SK-N-SH (cell line): ENCODE measurements at regions not wholly inside any gene's neighbourhood (a gene's known extent, or its start where the extent isn't known, plus 50 kb on each side); places are given as distances from the start of the nearest gene placed in this dataset.

Source experiments
- CTCF ChIA-PET: fragments of 300-600, 350-600 bp; formaldehyde crosslinking; extraction: SDS; loops from one replicate; lab custom pipeline; 2021; lab: Yijun Ruan, JAX
- POLR2A ChIA-PET: fragments of 350-600 bp; sonication (Branson Sonifier 250); formaldehyde crosslinking; extraction: SDS; loops from one replicate; lab custom pipeline; 2020; ENCODE audit warnings: antibody characterized with exemption, inconsistent platforms; lab: Yijun Ruan, JAX
- DNase-seq: peaks from one replicate; pipeline ENCODE4 v3.0.0; 2012
- H2AFZ ChIP-seq: fragments of 200-600 bp; sonication (generic); 2 replicates; pipeline ENCODE4 v1.8.1; 2016; ENCODE audit warnings: antibody characterized with exemption, mild to moderate bottlenecking, low read depth
- H3F3A ChIP-seq: fragments of 200-600 bp; sonication (generic); replicated peaks from 2 replicates; pipeline ENCODE3; 2016; ENCODE audit warnings: antibody characterized with exemption, mild to moderate bottlenecking; ENCODE audit not compliant: insufficient read depth
- H3K27ac ChIP-seq, 2 experiments: fragments of 200-500 bp in 1 of 2; fragments of 200-600 bp in 1 of 2; sonication (Bioruptor generic) in 1 of 2; sonication (generic), shearing (Covaris generic) in 1 of 2; 2 replicates each; pipeline versions ENCODE4 v1.5.1 to v1.6.1; 2014 to 2016; ENCODE audit warnings: low read depth in 2 of 2, inconsistent platforms in 1 of 2, low read length in 1 of 2, mild to moderate bottlenecking in 1 of 2, mixed read lengths in 1 of 2
- H3K27me3 ChIP-seq: fragments of 200-600 bp; sonication (generic), shearing (Covaris generic); 2 replicates; pipeline ENCODE4 v1.6.1; 2016; ENCODE audit warnings: mixed run types; ENCODE audit not compliant: insufficient read depth
- H3K36me3 ChIP-seq, 2 experiments: fragments of 200-500 bp in 1 of 2; fragments of 200-600 bp in 1 of 2; sonication (Bioruptor generic) in 1 of 2; sonication (generic) in 1 of 2; replicated peaks in 1 of 2; 2 replicates each; pipeline versions ENCODE3 to v1.5.1; 2014 to 2016; ENCODE audit warnings: low read length in 1 of 2, mild to moderate bottlenecking in 1 of 2; ENCODE audit not compliant: insufficient read depth in 2 of 2, control insufficient read depth in 1 of 2
- H3K4me1 ChIP-seq, 2 experiments: fragments of 200-500 bp in 1 of 2; fragments of 200-600 bp in 1 of 2; sonication (Bioruptor generic) in 1 of 2; sonication (generic), shearing (Covaris generic) in 1 of 2; 2 replicates each; pipeline versions ENCODE4 v1.5.1 to v1.6.1; 2014 to 2016; ENCODE audit warnings: low read depth in 1 of 2, low read length in 1 of 2, mixed run types in 1 of 2; ENCODE audit not compliant: insufficient read depth in 2 of 2, control insufficient read depth in 1 of 2
- H3K4me2 ChIP-seq: fragments of 200-600 bp; sonication (generic), shearing (Covaris generic); 2 replicates; pipeline ENCODE4 v1.6.1; 2017; ENCODE audit warnings: mixed run types
- H3K4me3 ChIP-seq, 2 experiments: fragments of 200-500 bp in 1 of 2; fragments of 200-600 bp in 1 of 2; sonication (Bioruptor generic) in 1 of 2; sonication (generic), shearing (Covaris generic) in 1 of 2; 2 replicates each; pipeline versions ENCODE4 v1.5.1 to v1.8.1; 2014 to 2016; ENCODE audit warnings: low read depth in 2 of 2, inconsistent platforms in 1 of 2, low read length in 1 of 2, mild to moderate bottlenecking in 1 of 2, mixed read lengths in 1 of 2, moderate library complexity in 1 of 2
- H3K79me2 ChIP-seq: fragments of 200-600 bp; sonication (generic); 2 replicates; pipeline ENCODE4 v1.8.1; 2017; ENCODE audit warnings: mild to moderate bottlenecking; ENCODE audit not compliant: insufficient read depth
- H3K9ac ChIP-seq: fragments of 200-600 bp; sonication (generic); 2 replicates; pipeline ENCODE4 v1.6.1; 2017; ENCODE audit warnings: mixed run types
- H3K9me2 ChIP-seq: fragments of 200-600 bp; sonication (generic); 2 replicates; pipeline ENCODE4 v1.6.1; 2017; ENCODE audit warnings: mixed run types
- H3K9me3 ChIP-seq: fragments of 200-600 bp; sonication (generic); 2 replicates; pipeline ENCODE4 v1.6.1; 2017; ENCODE audit warnings: mixed run types, mild to moderate bottlenecking, moderate library complexity
- H4K20me1 ChIP-seq: fragments of 200-600 bp; sonication (generic); 2 replicates; pipeline ENCODE4 v1.6.1; 2017; ENCODE audit warnings: mild to moderate bottlenecking, mixed run types; ENCODE audit not compliant: insufficient read depth
- ELF1 ChIP-seq: IDR thresholded peaks from 2 replicates; pipeline ENCODE4 v1.4.0; 2012
- EP300 ChIP-seq, 2 experiments: IDR thresholded peaks; 2 replicates each; pipeline versions ENCODE4 v1.4.0 to v1.6.1; 2012; ENCODE audit warnings: borderline replicate concordance in 1 of 2, low read depth in 1 of 2, low read length in 1 of 2
- FOSL2 ChIP-seq: IDR thresholded peaks from 2 replicates; pipeline ENCODE4 v1.4.0; 2012; ENCODE audit warnings: low read depth, mild to moderate bottlenecking, moderate library complexity, borderline replicate concordance
- FOXJ3 ChIP-seq: sonication (generic); formaldehyde crosslinking; IDR thresholded peaks from 2 replicates; pipeline ENCODE4 v1.5.1; 2020; ENCODE audit warnings: mild to moderate bottlenecking, missing genetic modification reagents
- MXI1 ChIP-seq: IDR thresholded peaks from 2 replicates; pipeline ENCODE4 v1.6.1; 2012; ENCODE audit warnings: mild to moderate bottlenecking, low read depth, low read length, improper control_type of control experiment
- POLR2AphosphoS5 ChIP-seq: IDR thresholded peaks from 2 replicates; pipeline ENCODE4 v1.6.1; 2012; ENCODE audit warnings: low read depth, low read length
- RFX5 ChIP-seq: IDR thresholded peaks from 2 replicates; pipeline ENCODE4 v1.6.1; 2012; ENCODE audit warnings: mild to moderate bottlenecking, improper control_type of control experiment, low read length
- RXRA ChIP-seq: IDR thresholded peaks from 2 replicates; pipeline ENCODE4 v1.4.0; 2012; ENCODE audit warnings: low read depth, mild to moderate bottlenecking, borderline replicate concordance
- SIN3A ChIP-seq: IDR thresholded peaks from 2 replicates; pipeline ENCODE4 v1.6.1; 2012; ENCODE audit warnings: low read depth, mild to moderate bottlenecking, low read length, moderate library complexity, borderline replicate concordance
- SMC3 ChIP-seq: IDR thresholded peaks from 2 replicates; pipeline ENCODE4 v1.6.1; 2012; ENCODE audit warnings: low read depth, low read length, improper control_type of control experiment
- TAF1 ChIP-seq: IDR thresholded peaks from 2 replicates; pipeline ENCODE4 v1.6.1; 2012; ENCODE audit warnings: low read depth, mild to moderate bottlenecking, low read length, moderate library complexity, borderline replicate concordance
- WGBS: methylation state at CpG from one replicate; pipeline ENCODE4 v1.1.6; 2017; ENCODE audit warnings: low lambda C conversion rate; 5-methylcytosine and 5-hydroxymethylcytosine counted together
- TF ChIP-seq, protein P1 (sequence below): fragments of 200-600 bp; sonication (generic); IDR thresholded peaks from 2 replicates; pipeline ENCODE4 v1.6.1; 2017; ENCODE audit warnings: antibody characterized with exemption, mild to moderate bottlenecking, moderate library complexity
- TF ChIP-seq, protein P2 (sequence below): IDR thresholded peaks from 2 replicates; pipeline ENCODE4 v1.4.0; 2012; ENCODE audit warnings: low read depth, borderline replicate concordance
- TF ChIP-seq, protein P3 (sequence below): IDR thresholded peaks from 2 replicates; pipeline ENCODE4; 2012
- TF ChIP-seq, protein P4 (sequence below): fragments of 150-350 bp; IDR thresholded peaks from 2 replicates; pipeline ENCODE4 v1.6.1; 2017; ENCODE audit warnings: antibody characterized with exemption, low read length, low read depth, borderline replicate concordance
- TF ChIP-seq, protein P5 (sequence below): fragments of 150-350 bp; IDR thresholded peaks from 2 replicates; pipeline ENCODE4 v1.6.1; 2016; ENCODE audit warnings: mild to moderate bottlenecking, low read depth, low read length

DNA sequence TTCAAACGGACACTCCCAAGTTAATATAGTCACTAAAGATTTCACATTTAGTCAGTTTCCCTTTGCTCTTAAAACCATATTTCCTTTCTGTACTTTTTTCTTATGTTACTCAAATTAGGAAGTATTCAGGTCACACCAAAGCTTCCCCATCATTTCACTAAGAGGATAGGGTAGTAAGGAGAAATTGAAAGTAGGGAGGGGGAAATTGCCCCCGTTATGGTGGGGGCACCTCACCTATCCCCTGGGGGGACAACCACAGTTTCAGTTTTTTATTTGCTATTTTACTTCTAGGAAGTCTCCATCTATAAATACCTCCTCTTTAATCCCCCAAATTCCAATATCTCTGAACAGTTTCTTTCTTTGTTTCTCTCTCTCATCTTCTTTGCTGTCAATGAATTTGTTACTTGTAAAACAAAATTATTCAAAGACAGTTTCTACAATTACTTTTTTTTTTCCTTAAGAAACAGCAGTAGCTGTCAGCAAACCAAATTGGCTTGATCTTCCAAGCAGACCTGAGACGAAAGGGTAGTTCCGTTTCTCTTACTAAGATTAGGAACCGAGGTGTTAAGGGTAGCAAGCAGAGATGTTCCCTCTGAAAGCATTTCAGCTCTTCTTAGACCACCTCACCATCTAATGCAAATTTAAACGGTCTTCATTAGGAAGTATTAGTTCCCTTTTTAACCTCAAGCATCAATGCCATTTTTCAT is 160.2 kb upstream of the KLF3 start:
- TF ChIP-seq FOXJ3 (CRISPR knock-in tag) (no peak), ELF1 (no peak), EP300 (IDR thresholded peaks at IDR 0.05; ENCODE audit: borderline replicate concordance in 1 of 2, low read depth in 1 of 2, low read length in 1 of 2) (no peak), FOSL2 (no peak), SMC3 (no peak)
- TF ChIP-seq, protein P1, sequence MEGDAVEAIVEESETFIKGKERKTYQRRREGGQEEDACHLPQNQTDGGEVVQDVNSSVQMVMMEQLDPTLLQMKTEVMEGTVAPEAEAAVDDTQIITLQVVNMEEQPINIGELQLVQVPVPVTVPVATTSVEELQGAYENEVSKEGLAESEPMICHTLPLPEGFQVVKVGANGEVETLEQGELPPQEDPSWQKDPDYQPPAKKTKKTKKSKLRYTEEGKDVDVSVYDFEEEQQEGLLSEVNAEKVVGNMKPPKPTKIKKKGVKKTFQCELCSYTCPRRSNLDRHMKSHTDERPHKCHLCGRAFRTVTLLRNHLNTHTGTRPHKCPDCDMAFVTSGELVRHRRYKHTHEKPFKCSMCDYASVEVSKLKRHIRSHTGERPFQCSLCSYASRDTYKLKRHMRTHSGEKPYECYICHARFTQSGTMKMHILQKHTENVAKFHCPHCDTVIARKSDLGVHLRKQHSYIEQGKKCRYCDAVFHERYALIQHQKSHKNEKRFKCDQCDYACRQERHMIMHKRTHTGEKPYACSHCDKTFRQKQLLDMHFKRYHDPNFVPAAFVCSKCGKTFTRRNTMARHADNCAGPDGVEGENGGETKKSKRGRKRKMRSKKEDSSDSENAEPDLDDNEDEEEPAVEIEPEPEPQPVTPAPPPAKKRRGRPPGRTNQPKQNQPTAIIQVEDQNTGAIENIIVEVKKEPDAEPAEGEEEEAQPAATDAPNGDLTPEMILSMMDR, result no peak
- ChIA-PET CTCF (no interaction called here), POLR2A (no interaction called here)
- Histone ChIP-seq H3K4me1 (no peaks in the 10 kb centered on the region; a peak in 1 of 4 replicates), H2AFZ (no peak overlapping the region), H3K4me2 (no peak overlapping the region), H4K20me1 (no peaks in the 10 kb centered on the region), H3K4me3 (no peak overlapping the region), H3K27me3 (peaks cover 4% of the 10 kb centered on the region; the same call in 1 of the 2 replicates), H3K27ac (no peak overlapping the region), H3K36me3 (no peaks in the 10 kb centered on the region), H3K79me2 (no peaks in the 10 kb centered on the region), H3K9ac (no peak overlapping the region), H3F3A (no peaks in the 10 kb centered on the region), H3K9me3 (no peaks in the 10 kb centered on the region), H3K9me2 (no peaks in the 10 kb centered on the region)
- 47% methylated on average over 6 of the region's 6 CpGs for WGBS
- DNase-seq, result no peak

DNA sequence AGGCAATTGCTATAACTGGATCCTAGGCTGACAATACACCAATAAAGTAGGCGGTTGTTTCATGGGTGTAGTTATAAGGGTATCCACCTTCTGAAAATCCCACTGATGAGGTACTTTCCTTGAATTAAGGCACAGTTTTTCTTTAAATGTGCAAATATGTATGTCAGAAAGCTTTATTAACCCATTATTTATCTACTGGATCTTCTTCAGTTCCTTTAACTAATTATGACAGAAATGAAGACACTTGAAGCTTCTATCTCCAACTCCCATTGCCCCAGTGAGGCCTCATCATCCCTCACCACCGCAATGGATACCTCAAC is 159.6 kb upstream of the KLF3 start:
- Histone ChIP-seq H3K9me3 (no peaks in the 10 kb centered on the region), H3F3A (no peaks in the 10 kb centered on the region), H3K4me1 (no peaks in the 10 kb centered on the region; a peak in 1 of 4 replicates), H4K20me1 (no peaks in the 10 kb centered on the region), H3K4me2 (no peak overlapping the region), H3K27ac (no peak overlapping the region), H2AFZ (no peak overlapping the region), H3K27me3 (peaks cover 4% of the 10 kb centered on the region; the same call in 1 of the 2 replicates), H3K36me3 (no peaks in the 10 kb centered on the region), H3K4me3 (no peak overlapping the region), H3K9ac (no peak overlapping the region), H3K9me2 (no peaks in the 10 kb centered on the region), H3K79me2 (no peaks in the 10 kb centered on the region)
- 70% methylated on average over 2 of the region's 2 CpGs for WGBS
- ChIA-PET POLR2A (no interaction called here), CTCF (no interaction called here)
- no peak for DNase-seq
- no peak for TF ChIP-seq FOXJ3 (CRISPR knock-in tag)

DNA sequence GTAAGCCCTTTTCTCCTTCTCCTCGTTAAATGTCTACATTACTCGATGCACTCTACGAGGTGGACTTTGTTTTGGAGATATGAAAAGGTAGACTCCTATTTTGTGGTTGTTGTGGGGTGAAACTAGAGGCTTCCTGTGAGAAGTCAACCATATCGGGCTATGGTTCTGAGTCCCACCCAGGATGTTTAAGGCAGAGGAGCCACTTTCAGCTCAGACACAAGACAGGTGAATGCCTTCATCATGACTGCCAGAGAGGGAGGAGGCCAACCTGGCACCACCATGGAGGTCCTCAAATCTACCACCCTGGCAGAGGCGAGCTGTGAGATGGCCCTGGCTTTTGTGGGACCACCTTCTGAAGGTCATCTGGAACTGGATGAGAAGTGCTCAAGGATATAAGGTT is 154.4 kb upstream of the KLF3 start:
- Histone ChIP-seq H3K27ac (no peak overlapping the region), H3K27me3 (peaks cover 4% of the 10 kb centered on the region; the same call in 1 of the 2 replicates), H3K9me3 (no peaks in the 10 kb centered on the region), H2AFZ (no peak overlapping the region), H3K9me2 (no peaks in the 10 kb centered on the region), H3K36me3 (no peaks in the 10 kb centered on the region), H3K9ac (no peak overlapping the region), H3K79me2 (no peaks in the 10 kb centered on the region), H3K4me3 (no peak overlapping the region), H3K4me1 (no peaks in the 10 kb centered on the region), H4K20me1 (no peaks in the 10 kb centered on the region), H3K4me2 (no peak overlapping the region), H3F3A (no peaks in the 10 kb centered on the region)
- POLR2A ChIA-PET, result no interaction called here
- DNase-seq, result no peak
- CTCF ChIA-PET, result no interaction called here
- 44% methylated on average over 5 of the region's 5 CpGs for WGBS
- no peak for TF ChIP-seq RXRA
- no peak for TF ChIP-seq FOSL2
- TF ChIP-seq MXI1, result no peak
- TF ChIP-seq, protein P2, sequence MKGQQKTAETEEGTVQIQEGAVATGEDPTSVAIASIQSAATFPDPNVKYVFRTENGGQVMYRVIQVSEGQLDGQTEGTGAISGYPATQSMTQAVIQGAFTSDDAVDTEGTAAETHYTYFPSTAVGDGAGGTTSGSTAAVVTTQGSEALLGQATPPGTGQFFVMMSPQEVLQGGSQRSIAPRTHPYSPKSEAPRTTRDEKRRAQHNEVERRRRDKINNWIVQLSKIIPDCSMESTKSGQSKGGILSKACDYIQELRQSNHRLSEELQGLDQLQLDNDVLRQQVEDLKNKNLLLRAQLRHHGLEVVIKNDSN, result no peak
- no peak for TF ChIP-seq SIN3A
- TF ChIP-seq RFX5, result no peak
- TF ChIP-seq, protein P3, sequence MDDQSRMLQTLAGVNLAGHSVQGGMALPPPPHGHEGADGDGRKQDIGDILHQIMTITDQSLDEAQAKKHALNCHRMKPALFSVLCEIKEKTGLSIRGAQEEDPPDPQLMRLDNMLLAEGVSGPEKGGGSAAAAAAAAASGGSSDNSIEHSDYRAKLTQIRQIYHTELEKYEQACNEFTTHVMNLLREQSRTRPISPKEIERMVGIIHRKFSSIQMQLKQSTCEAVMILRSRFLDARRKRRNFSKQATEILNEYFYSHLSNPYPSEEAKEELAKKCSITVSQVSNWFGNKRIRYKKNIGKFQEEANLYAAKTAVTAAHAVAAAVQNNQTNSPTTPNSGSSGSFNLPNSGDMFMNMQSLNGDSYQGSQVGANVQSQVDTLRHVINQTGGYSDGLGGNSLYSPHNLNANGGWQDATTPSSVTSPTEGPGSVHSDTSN, result no peak
- TF ChIP-seq, protein P4, sequence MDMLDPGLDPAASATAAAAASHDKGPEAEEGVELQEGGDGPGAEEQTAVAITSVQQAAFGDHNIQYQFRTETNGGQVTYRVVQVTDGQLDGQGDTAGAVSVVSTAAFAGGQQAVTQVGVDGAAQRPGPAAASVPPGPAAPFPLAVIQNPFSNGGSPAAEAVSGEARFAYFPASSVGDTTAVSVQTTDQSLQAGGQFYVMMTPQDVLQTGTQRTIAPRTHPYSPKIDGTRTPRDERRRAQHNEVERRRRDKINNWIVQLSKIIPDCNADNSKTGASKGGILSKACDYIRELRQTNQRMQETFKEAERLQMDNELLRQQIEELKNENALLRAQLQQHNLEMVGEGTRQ, result no peak
- TF ChIP-seq, protein P5, sequence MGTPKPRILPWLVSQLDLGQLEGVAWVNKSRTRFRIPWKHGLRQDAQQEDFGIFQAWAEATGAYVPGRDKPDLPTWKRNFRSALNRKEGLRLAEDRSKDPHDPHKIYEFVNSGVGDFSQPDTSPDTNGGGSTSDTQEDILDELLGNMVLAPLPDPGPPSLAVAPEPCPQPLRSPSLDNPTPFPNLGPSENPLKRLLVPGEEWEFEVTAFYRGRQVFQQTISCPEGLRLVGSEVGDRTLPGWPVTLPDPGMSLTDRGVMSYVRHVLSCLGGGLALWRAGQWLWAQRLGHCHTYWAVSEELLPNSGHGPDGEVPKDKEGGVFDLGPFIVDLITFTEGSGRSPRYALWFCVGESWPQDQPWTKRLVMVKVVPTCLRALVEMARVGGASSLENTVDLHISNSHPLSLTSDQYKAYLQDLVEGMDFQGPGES, result no peak
- TF ChIP-seq POLR2AphosphoS5, result no peak
- TF ChIP-seq TAF1, result no peak
